Retinal pigment epithelial cell (primary cell): ENCODE measurements at regions not wholly inside any gene's neighbourhood (a gene's known extent, or its start where the extent isn't known, plus 50 kb on each side); places are given as distances from the start of the nearest gene placed in this dataset.

ENCODE experiments used
- DNase-seq: peaks from one replicate; pipeline ENCODE4 v3.0.0-alpha.2; 2010; ENCODE audit warnings: low read depth
- H3K4me3 ChIP-seq: 2 replicates; pipeline ENCODE4 v1.5.1; 2011; ENCODE audit warnings: mild to moderate bottlenecking, low read length, control low read depth, moderate library complexity
- TF ChIP-seq, protein P1 (sequence below): conservative IDR thresholded peaks from 2 replicates; pipeline ENCODE4 v1.5.1; 2011; ENCODE audit warnings: low read depth, low read length, control low read depth, inconsistent platforms

GRCh38 chr2:107349329-107349728, 463.4 kb upstream of the ST6GAL2 start:
- H3K4me3 ChIP-seq = no peak overlapping the region
- DNase-seq = no peak
- TF ChIP-seq, protein P1, sequence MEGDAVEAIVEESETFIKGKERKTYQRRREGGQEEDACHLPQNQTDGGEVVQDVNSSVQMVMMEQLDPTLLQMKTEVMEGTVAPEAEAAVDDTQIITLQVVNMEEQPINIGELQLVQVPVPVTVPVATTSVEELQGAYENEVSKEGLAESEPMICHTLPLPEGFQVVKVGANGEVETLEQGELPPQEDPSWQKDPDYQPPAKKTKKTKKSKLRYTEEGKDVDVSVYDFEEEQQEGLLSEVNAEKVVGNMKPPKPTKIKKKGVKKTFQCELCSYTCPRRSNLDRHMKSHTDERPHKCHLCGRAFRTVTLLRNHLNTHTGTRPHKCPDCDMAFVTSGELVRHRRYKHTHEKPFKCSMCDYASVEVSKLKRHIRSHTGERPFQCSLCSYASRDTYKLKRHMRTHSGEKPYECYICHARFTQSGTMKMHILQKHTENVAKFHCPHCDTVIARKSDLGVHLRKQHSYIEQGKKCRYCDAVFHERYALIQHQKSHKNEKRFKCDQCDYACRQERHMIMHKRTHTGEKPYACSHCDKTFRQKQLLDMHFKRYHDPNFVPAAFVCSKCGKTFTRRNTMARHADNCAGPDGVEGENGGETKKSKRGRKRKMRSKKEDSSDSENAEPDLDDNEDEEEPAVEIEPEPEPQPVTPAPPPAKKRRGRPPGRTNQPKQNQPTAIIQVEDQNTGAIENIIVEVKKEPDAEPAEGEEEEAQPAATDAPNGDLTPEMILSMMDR = no peak

GRCh38 chr2:107354175-107354574, 468.2 kb upstream of the ST6GAL2 start:
- TF ChIP-seq, protein P1 = no peak
- no peak overlapping the region for H3K4me3 ChIP-seq
- DNase-seq = no peak

- TF ChIP-seq, protein P1 = no peak
- no peak for DNase-seq
- H3K4me3 ChIP-seq = no peak overlapping the region
Measured at GRCh38 chr2:107358362-107358761, 468.3 kb upstream of the RGPD4 start.

GRCh38 chr2:107359021-107359420, 467.7 kb upstream of the RGPD4 start:
- DNase-seq = no peak
- TF ChIP-seq, protein P1 = no peak
- H3K4me3 ChIP-seq = no peak overlapping the region

GRCh38 chr2:107361751-107362381, 464.8 kb upstream of the RGPD4 start:
- H3K4me3 ChIP-seq = no peak overlapping the region
- DNase-seq = no peak
- TF ChIP-seq, protein P1 = no peak

DNA sequence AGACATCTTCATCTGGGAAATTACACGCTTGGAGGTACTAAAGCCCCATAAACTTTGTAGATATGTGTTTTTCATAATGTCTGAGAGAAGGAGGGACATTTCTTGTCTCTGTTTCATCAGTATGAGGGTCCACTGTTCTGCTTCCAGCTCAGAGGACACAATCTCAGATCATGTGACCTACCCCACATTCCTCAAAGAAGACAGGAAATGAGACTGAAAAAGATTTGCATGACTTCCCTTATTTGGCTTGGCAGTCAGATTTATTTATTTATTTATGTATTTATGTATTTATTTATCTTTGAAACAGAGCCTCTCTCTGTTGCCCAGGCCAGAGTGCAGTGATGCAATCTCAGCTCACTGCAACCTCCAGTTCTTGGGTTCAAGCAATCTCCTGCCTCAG, 463.7 kb upstream of the RGPD4 start:
- no peak overlapping the region for H3K4me3 ChIP-seq
- no peak for DNase-seq
- TF ChIP-seq, protein P1 = no peak

GRCh38 chr2:107363806-107364205, 462.9 kb upstream of the RGPD4 start:
- DNase-seq = no peak
- TF ChIP-seq, protein P1 = no peak
- no peak overlapping the region for H3K4me3 ChIP-seq
